ENCODE measurements at regions not wholly inside any gene's neighbourhood (a gene's known extent, or its start where the extent isn't known, plus 50 kb on each side); places are given as distances from the start of the nearest gene placed in this dataset.
"Not testable (repeated sequence)": the region's sequence is repeated elsewhere in the genome, so short reads cannot be mapped to it uniquely, and the experiment has no call there.

DNA sequence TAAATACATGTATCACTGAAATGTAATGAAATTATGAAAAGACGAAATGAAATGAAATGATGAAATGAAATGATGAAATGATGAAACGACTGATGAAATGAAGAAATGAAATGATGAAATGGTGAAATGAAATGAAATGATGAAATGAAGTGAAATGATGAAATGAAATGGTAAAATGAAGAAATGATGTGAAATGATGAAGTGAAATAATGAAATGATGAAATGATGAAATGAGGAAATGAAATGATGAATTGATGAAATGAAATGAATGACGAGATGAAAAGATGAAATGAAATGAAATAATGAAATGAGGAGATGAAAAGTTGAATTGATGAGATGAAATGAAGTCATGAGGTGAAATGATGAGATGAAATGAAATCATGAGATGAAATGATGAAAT is 594.7 kb downstream of the TP53TG3F start:
- H3K79me2 ChIP-seq (ENCODE audit: insufficient read depth, low read length), result no peaks in the 10 kb centered on the region
- H3K9ac ChIP-seq (ENCODE audit: insufficient read depth, low read depth, low read length), result no peak overlapping the region
- FAIRE-seq (peak; percentile 57), ATAC-seq (no peak), DNase-seq (ENCODE audit: low spot score) (no peak)
- H3K27ac ChIP-seq (ENCODE audit: extremely low read length, insufficient read depth, low read length), result no peak overlapping the region
- no peaks in the 10 kb centered on the region for H4K20me1 ChIP-seq (ENCODE audit: insufficient read depth, low read length)
- intact Hi-C loops (cut with micrococcal nuclease; ENCODE audit: unreplicated experiment), result no loop called here
- H3K9me3 ChIP-seq (ENCODE audit: low read length), result peaks cover 47% of the 10 kb centered on the region
- H3K4me2 ChIP-seq (ENCODE audit: low read depth, low read length), result no peak overlapping the region
- 22% methylated on average over 3 of the region's 3 CpGs for WGBS (ENCODE audit: low lambda C conversion rate)
- POLR2A ChIA-PET, result no interaction called here
- no TSS peak for BruUV-seq (replicated peaks)
- no peaks in the 10 kb centered on the region for H3K27me3 ChIP-seq (ENCODE audit: control insufficient read depth in 1 of 2, insufficient read depth in 2 of 2, low read length in 2 of 2)
- CTCF ChIA-PET (ENCODE audit: low intra/inter-chr PET ratio, low total read pairs), result no interaction called here
- no peaks in the 10 kb centered on the region for H3K36me3 ChIP-seq (replicated peaks in 1 of 2; ENCODE audit: control insufficient read depth in 1 of 2, insufficient read depth in 2 of 2, low read length in 2 of 2)
- no peaks in the 10 kb centered on the region for H3K4me1 ChIP-seq (ENCODE audit: insufficient read depth, low read length)
- in situ Hi-C loops (cut with HindIII; ENCODE audit: extremely low pct_ligation_motif_present, low pct_unique_long_range_greater_than_20kb), result no loop called here
- TF ChIP-seq CREB1 (IDR thresholded peaks at IDR 0.05) (peak; percentile 49; the same call in 1 of the 2 replicates), CREB1 (CRISPR knock-in tag; IDR thresholded peaks at IDR 0.05) (no peak), ZNF24 (IDR thresholded peaks at IDR 0.05) (peak; percentile 77; the same call in 1 of the 2 replicates), KLF11 (CRISPR knock-in tag; IDR thresholded peaks at IDR 0.05) (no peak), ATF7 (IDR thresholded peaks at IDR 0.05) (peak; percentile 78), ATF7 (CRISPR knock-in tag; IDR thresholded peaks at IDR 0.05) (no peak)
- H2AFZ ChIP-seq (ENCODE audit: low read length), result no peak overlapping the region
- no peak overlapping the region for H3K4me3 ChIP-seq (replicated peaks in 1 of 3; ENCODE audit: insufficient read depth in 1 of 3, low read depth in 2 of 3, low read length in 3 of 3)

DNA sequence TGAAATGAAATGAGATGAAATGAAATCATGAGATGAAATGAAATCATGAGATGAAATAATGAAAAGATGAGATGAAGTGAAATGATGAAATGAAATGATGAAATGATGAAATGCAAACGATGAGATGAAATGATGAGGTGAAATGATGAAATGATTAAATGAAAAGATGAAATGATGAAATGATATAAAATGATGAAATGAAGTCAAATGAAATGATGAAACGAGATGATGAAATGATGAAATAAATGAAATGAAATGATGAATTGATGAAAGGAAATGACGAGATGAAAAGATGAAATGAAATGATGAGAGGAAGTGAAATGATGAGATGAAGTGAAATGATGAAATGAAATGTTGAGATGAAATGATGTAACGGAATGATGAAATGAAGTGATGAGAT is 595.6 kb downstream of the TP53TG3F start:
- DNase-seq (ENCODE audit: low spot score) (no peak), FAIRE-seq (peak; percentile 83), ATAC-seq (no peak)
- WGBS (ENCODE audit: low lambda C conversion rate), result 2% methylated on average over 4 of the region's 4 CpGs
- Histone ChIP-seq H3K9me3 (ENCODE audit: low read length) (peaks cover 47% of the 10 kb centered on the region), H3K27ac (ENCODE audit: extremely low read length, insufficient read depth, low read length) (no peak overlapping the region), H3K27me3 (ENCODE audit: control insufficient read depth in 1 of 2, insufficient read depth in 2 of 2, low read length in 2 of 2) (no peaks in the 10 kb centered on the region), H3K79me2 (ENCODE audit: insufficient read depth, low read length) (no peaks in the 10 kb centered on the region), H3K36me3 (replicated peaks in 1 of 2; ENCODE audit: control insufficient read depth in 1 of 2, insufficient read depth in 2 of 2, low read length in 2 of 2) (no peaks in the 10 kb centered on the region), H4K20me1 (ENCODE audit: insufficient read depth, low read length) (no peaks in the 10 kb centered on the region), H3K4me2 (ENCODE audit: low read depth, low read length) (no peak overlapping the region), H3K4me3 (replicated peaks in 1 of 3; ENCODE audit: insufficient read depth in 1 of 3, low read depth in 2 of 3, low read length in 3 of 3) (no peak overlapping the region), H3K4me1 (ENCODE audit: insufficient read depth, low read length) (no peaks in the 10 kb centered on the region), H2AFZ (ENCODE audit: low read length) (no peak overlapping the region), H3K9ac (ENCODE audit: insufficient read depth, low read depth, low read length) (no peak overlapping the region)
- peak; percentile 95 for TF ChIP-seq ATF7 (IDR thresholded peaks at IDR 0.05)
- TF ChIP-seq ATF7 (CRISPR knock-in tag; IDR thresholded peaks at IDR 0.05), result no peak
- TF ChIP-seq ASH2L (IDR thresholded peaks at IDR 0.05; ENCODE audit: insufficient read length, low read depth, low read length), result no peak
- peak; percentile 14; the same call in 1 of the 2 replicates for TF ChIP-seq CEBPB (IDR thresholded peaks at IDR 0.05; ENCODE audit: borderline replicate concordance, low read depth, low read length)
- TF ChIP-seq CREB1 (IDR thresholded peaks at IDR 0.05), result peak; percentile 64
- no peak for TF ChIP-seq CREB1 (CRISPR knock-in tag; IDR thresholded peaks at IDR 0.05)
- TF ChIP-seq RBFOX2 (IDR thresholded peaks at IDR 0.05; ENCODE audit: low read depth, low read length), result no peak
- TF ChIP-seq ZZZ3 (CRISPR knock-in tag; IDR thresholded peaks at IDR 0.05; ENCODE audit: borderline replicate concordance), result no peak
- intact Hi-C loops (cut with micrococcal nuclease; ENCODE audit: unreplicated experiment) (no loop called here), in situ Hi-C loops (cut with HindIII; ENCODE audit: extremely low pct_ligation_motif_present, low pct_unique_long_range_greater_than_20kb) (no loop called here)
- CTCF ChIA-PET (ENCODE audit: low intra/inter-chr PET ratio, low total read pairs), result no interaction called here
- POLR2A ChIA-PET, result no interaction called here
- BruUV-seq (replicated peaks), result no TSS peak

DNA sequence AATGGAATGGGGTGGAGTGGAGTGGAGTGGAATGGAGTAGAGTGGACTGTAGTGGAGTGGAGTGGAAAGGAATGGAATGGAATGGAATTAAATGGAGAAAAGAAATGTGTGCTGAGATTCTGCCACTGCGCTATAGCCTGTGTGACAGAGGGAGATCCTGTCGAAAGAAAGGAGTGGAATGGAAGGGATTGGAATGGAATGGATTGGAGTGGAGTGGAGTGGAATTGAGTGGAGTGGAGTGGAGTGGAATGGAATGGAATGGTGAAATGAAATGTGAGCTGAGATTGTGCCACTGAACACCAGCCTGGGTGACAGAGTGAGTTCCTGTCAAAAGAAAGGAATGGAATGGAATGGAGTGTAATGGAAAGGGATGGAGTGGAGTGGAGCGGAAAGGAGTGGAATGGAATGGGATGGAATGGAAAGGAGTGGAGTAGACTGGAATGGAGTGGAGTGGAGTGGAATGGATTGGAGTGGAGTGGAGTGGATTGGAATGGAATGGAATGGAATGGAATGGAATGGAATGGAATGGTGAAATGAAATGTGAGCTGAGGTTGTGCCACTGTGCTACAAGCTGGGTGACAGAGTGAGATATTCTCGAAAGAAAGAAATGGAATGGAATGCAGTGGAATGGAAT is 603.3 kb downstream of the TP53TG3F start:
- H3K27ac ChIP-seq (ENCODE audit: extremely low read length, insufficient read depth, low read length); intact Hi-C loops (cut with micrococcal nuclease; ENCODE audit: unreplicated experiment); H3K27me3 ChIP-seq (ENCODE audit: control insufficient read depth in 1 of 2, insufficient read depth in 2 of 2, low read length in 2 of 2); H3K4me2 ChIP-seq (ENCODE audit: low read depth, low read length); H3K9ac ChIP-seq (ENCODE audit: insufficient read depth, low read depth, low read length); H3K36me3 ChIP-seq (replicated peaks in 1 of 2; ENCODE audit: control insufficient read depth in 1 of 2, insufficient read depth in 2 of 2, low read length in 2 of 2); DNase-seq (ENCODE audit: low spot score); BruUV-seq (replicated peaks); H3K4me3 ChIP-seq (replicated peaks in 1 of 3; ENCODE audit: insufficient read depth in 1 of 3, low read depth in 2 of 3, low read length in 3 of 3); FAIRE-seq; POLR2A ChIA-PET; in situ Hi-C loops (cut with HindIII; ENCODE audit: extremely low pct_ligation_motif_present, low pct_unique_long_range_greater_than_20kb); H2AFZ ChIP-seq (ENCODE audit: low read length); H4K20me1 ChIP-seq (ENCODE audit: insufficient read depth, low read length); H3K79me2 ChIP-seq (ENCODE audit: insufficient read depth, low read length); H3K4me1 ChIP-seq (ENCODE audit: insufficient read depth, low read length); CTCF ChIA-PET (ENCODE audit: low intra/inter-chr PET ratio, low total read pairs): not testable (repeated sequence)
- ATAC-seq, result peak; percentile 71
- H3K9me3 ChIP-seq (ENCODE audit: low read length), result peaks cover 55% of the 10 kb centered on the region
- WGBS (ENCODE audit: low lambda C conversion rate), result 4% methylated on average over 4 of the region's 4 CpGs

All from HepG2 (cell line).